Lower leg skin (tissue), 3 donors: ENCODE measurements at regions not wholly inside any gene's neighbourhood (a gene's known extent, or its start where the extent isn't known, plus 50 kb on each side); places are given as distances from the start of the nearest gene placed in this dataset.

ENCODE experiments used
- POLR2A ChIP-seq, 2 donors: fragments of 450-650 bp; IDR thresholded peaks; one replicate each; pipeline ENCODE4 v1.6.1; 2016 to 2017; ENCODE audit warnings: antibody characterized with exemption in 2 of 2, mild to moderate bottlenecking in 1 of 2, moderate library complexity in 1 of 2
- TF ChIP-seq, protein P1 (sequence below), 3 donors: fragments of 450-650 bp; IDR thresholded peaks; one replicate each; pipeline ENCODE4 v1.5.1; 2016; ENCODE audit warnings: antibody characterized with exemption in 3 of 3, mild to moderate bottlenecking in 3 of 3, moderate library complexity in 2 of 3

DNA sequence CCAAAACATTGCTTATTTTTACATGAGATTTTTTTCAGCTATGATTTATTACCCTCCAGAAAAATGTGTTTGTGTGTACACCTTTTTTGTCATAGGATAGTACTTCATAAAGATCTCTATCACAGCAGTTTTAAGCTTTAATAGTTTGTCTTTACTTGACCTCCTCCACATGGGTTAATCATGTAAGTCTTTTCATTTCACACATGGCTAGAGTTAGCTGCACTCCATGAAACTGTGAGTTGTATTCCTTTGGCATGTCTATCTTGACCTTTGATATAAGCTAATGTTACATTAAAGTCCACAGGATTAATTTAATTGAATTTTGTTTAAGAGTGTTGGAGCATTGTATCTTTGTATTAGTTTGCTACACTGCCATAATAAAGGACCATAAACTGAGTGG lies 217.1 kb downstream of the OTOL1 start:
- TF ChIP-seq, protein P1, sequence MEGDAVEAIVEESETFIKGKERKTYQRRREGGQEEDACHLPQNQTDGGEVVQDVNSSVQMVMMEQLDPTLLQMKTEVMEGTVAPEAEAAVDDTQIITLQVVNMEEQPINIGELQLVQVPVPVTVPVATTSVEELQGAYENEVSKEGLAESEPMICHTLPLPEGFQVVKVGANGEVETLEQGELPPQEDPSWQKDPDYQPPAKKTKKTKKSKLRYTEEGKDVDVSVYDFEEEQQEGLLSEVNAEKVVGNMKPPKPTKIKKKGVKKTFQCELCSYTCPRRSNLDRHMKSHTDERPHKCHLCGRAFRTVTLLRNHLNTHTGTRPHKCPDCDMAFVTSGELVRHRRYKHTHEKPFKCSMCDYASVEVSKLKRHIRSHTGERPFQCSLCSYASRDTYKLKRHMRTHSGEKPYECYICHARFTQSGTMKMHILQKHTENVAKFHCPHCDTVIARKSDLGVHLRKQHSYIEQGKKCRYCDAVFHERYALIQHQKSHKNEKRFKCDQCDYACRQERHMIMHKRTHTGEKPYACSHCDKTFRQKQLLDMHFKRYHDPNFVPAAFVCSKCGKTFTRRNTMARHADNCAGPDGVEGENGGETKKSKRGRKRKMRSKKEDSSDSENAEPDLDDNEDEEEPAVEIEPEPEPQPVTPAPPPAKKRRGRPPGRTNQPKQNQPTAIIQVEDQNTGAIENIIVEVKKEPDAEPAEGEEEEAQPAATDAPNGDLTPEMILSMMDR (IDR thresholded peaks at IDR 0.05): no peak
- TF ChIP-seq POLR2A (IDR thresholded peaks at IDR 0.05): no peak
